ENCODE measurements at regions not wholly inside any gene's neighbourhood (a gene's known extent, or its start where the extent isn't known, plus 50 kb on each side); places are given as distances from the start of the nearest gene placed in this dataset.

DNA sequence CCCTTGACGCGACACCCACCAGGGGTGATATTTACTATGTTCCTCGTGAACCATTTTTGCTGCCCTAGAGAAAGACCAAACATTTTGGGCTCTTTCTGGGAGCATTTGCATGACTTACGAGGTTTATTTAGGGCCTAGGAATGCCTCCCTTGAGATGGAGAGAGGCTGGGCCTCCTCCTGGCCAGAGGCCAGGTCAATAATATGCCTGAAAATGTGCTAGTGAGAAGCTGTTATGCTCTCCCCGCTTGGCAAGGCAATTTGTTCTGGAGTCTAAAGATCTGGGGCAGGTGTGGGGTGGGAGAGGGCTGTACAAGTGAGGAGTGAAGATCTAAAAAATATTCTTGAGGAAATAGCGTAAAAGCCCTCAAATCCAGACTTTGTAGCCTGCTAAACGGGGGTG, 587.3 kb upstream of the CDH5 start:
- ATAC-seq: peak in 1 of 8 donors; percentile 38
- TF ChIP-seq CTCF (IDR thresholded peaks at IDR 0.05): no peak
- no peak overlapping the region for H3K4me3 ChIP-seq
- no peaks in the 10 kb centered on the region for H3K27me3 ChIP-seq
- H3K9me3 ChIP-seq: peaks cover 0 to 23% (median 10%) of the 10 kb centered on the region in 11 donors
- 79 to 80% methylated on average over 7 of the region's 7 CpGs for WGBS, 2 donors
- intact Hi-C loops (cut with DNase I): loop anchor here in 1 of 10 donors (10.0 kb wide), 1 partner anchor 64 kb away; no protein-coding TSS in a partner anchor
- DNase-seq: no peak
- no peaks in the 10 kb centered on the region for H3K4me1 ChIP-seq
- H3K36me3 ChIP-seq: no peaks in the 10 kb centered on the region
- no peak overlapping the region for H3K27ac ChIP-seq

- H3K4me1 ChIP-seq: no peaks in the 10 kb centered on the region
- no peak for TF ChIP-seq CTCF (IDR thresholded peaks at IDR 0.05)
- no peaks in the 10 kb centered on the region for H3K36me3 ChIP-seq
- ATAC-seq (no peak), DNase-seq (no peak)
- peaks cover 0 to 23% (median 10%) of the 10 kb centered on the region in 11 donors for H3K9me3 ChIP-seq
- WGBS, 2 donors: 87 to 97% methylated on average over 2 of the region's 2 CpGs
- intact Hi-C loops (cut with DNase I): loop anchor here in 1 of 10 donors (10.0 kb wide), 1 partner anchor 62 kb away; no protein-coding TSS in a partner anchor
- H3K27ac ChIP-seq: no peak overlapping the region
- no peaks in the 10 kb centered on the region for H3K27me3 ChIP-seq
- no peak overlapping the region for H3K4me3 ChIP-seq
Observed at GRCh38 chr16:65776639-65777183, 589.8 kb upstream of the CDH5 start.

- H3K4me3 ChIP-seq: no peak overlapping the region
- no peaks in the 10 kb centered on the region for H3K27me3 ChIP-seq
- ATAC-seq (no peak), DNase-seq (no peak)
- no peak for TF ChIP-seq CTCF (IDR thresholded peaks at IDR 0.05)
- H3K27ac ChIP-seq: no peak overlapping the region
- intact Hi-C loops (cut with DNase I): loop anchor here in 1 of 10 donors (10.0 kb wide), 1 partner anchor 61 kb away; no protein-coding TSS in a partner anchor
- H3K9me3 ChIP-seq: peaks cover 0 to 26% (median 10%) of the 10 kb centered on the region in 11 donors
- WGBS, 2 donors: 57 to 68% methylated on average over 4 of the region's 4 CpGs
- no peaks in the 10 kb centered on the region for H3K36me3 ChIP-seq
- no peaks in the 10 kb centered on the region for H3K4me1 ChIP-seq
Observed at GRCh38 chr16:65775829-65776228, 590.7 kb upstream of the CDH5 start.

DNA sequence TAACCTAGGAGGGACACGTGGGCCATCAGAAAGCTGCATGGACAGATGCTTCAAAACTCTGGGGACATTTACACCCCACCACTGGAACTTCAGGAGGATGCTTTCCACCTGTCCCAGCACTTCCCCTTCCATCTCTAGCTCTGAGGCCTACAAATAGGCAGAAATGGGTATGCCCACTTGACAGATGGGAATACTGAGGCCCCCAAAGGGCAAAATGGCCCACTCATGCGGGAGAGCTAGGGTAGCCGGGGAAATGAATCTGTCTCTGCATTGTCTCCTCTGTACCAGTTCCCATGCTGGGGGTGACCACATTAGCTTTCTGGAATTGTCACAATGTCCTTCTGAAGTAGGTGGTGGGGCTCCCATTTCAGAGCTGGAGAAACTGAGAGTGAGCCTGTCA, 592.1 kb upstream of the CDH5 start:
- H3K4me1 ChIP-seq: no peaks in the 10 kb centered on the region
- H3K36me3 ChIP-seq: no peaks in the 10 kb centered on the region
- TF ChIP-seq CTCF (IDR thresholded peaks at IDR 0.05): no peak
- no peaks in the 10 kb centered on the region for H3K27me3 ChIP-seq
- DNase-seq: no peak
- WGBS, 2 donors: 79 to 95% methylated on average over 3 of the region's 3 CpGs
- intact Hi-C loops (cut with DNase I): loop anchor here in 1 of 10 donors (10.0 kb wide), 1 partner anchor 60 kb away; no protein-coding TSS in a partner anchor
- H3K4me3 ChIP-seq: no peak overlapping the region
- no peak for ATAC-seq
- H3K9me3 ChIP-seq: peaks cover 0 to 33% (median 10%) of the 10 kb centered on the region in 11 donors
- H3K27ac ChIP-seq: no peak overlapping the region
